ENCODE measurements at regions not wholly inside any gene's neighbourhood (a gene's known extent, or its start where the extent isn't known, plus 50 kb on each side); places are given as distances from the start of the nearest gene placed in this dataset.

GRCh38 chr5:126016256-126016655 lies 407.0 kb upstream of the GRAMD2B start:
- DNase-seq (ENCODE audit: low read depth in 1 of 2, low spot score in 1 of 2) = no peak
- POLR2A ChIA-PET = no interaction called here
- Histone ChIP-seq H3K9me3 (no peaks in the 10 kb centered on the region), H3K27ac (no peak overlapping the region), H3K4me2 (no peak overlapping the region), H3K4me1 (no peaks in the 10 kb centered on the region), H3K4me3 (no peak overlapping the region)
- WGBS (ENCODE audit: missing lambda C conversion rate) = 50% methylated on average over 1 of the region's 1 CpG
- TF ChIP-seq PHF8 (IDR thresholded peaks at IDR 0.05; ENCODE audit: borderline replicate concordance, low read depth) (no peak), FOSB (CRISPR knock-in tag; IDR thresholded peaks at IDR 0.05) (no peak), HDAC2 (IDR thresholded peaks at IDR 0.05) (no peak), SMC3 (IDR thresholded peaks at IDR 0.05) (no peak), JUNB (IDR thresholded peaks at IDR 0.05) (no peak), HOXB13 (CRISPR knock-in tag; IDR thresholded peaks at IDR 0.05; ENCODE audit: low read depth) (no peak), SREBF2 (IDR thresholded peaks at IDR 0.05) (no peak), HEYL (CRISPR knock-in tag; IDR thresholded peaks at IDR 0.05) (no peak), MYC (IDR thresholded peaks at IDR 0.05; ENCODE audit: borderline replicate concordance, low read length) (no peak), ELK1 (IDR thresholded peaks at IDR 0.05; ENCODE audit: low read depth, low read length) (no peak), NPAS2 (CRISPR knock-in tag; IDR thresholded peaks at IDR 0.05; ENCODE audit: borderline replicate concordance) (no peak)
- ATAC-seq = no peak
- CTCF ChIA-PET = no interaction called here
- FAIRE-seq = no peak

DNA sequence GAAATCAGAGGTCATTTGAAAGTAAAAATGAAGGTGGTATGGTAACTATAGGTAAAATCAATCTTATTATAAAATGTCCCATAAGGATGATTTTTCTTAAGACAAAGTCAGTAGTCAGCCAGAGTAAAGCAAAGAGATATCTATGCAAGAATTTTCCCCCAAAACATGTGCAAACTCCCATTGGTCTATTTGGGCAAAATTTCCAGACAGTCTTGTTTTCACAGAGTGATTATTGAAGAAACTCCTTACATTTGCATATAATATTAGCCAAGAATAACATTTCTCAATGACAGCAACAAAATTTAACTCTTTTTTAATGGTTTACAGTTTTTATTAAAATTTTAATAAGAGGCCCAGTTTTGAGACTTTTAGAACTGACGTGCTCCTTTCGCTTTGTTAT lies 406.1 kb upstream of the GRAMD2B start:
- TF ChIP-seq ESRRA (IDR thresholded peaks at IDR 0.05; ENCODE audit: borderline replicate concordance, low read length) = no peak
- no peak for TF ChIP-seq FOXS1 (CRISPR knock-in tag; IDR thresholded peaks at IDR 0.05)
- TF ChIP-seq TFCP2L1 (CRISPR knock-in tag; IDR thresholded peaks at IDR 0.05) = no peak
- TF ChIP-seq ZSCAN20 (CRISPR knock-in tag; IDR thresholded peaks at IDR 0.05) = no peak
- no peak for TF ChIP-seq RFX5 (IDR thresholded peaks at IDR 0.05)
- TF ChIP-seq NFE2L2 (conservative IDR thresholded peaks at IDR 0.05; ENCODE audit: low read length) = no peak
- TF ChIP-seq, protein P1, sequence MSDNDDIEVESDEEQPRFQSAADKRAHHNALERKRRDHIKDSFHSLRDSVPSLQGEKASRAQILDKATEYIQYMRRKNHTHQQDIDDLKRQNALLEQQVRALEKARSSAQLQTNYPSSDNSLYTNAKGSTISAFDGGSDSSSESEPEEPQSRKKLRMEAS (IDR thresholded peaks at IDR 0.05) = no peak
- TF ChIP-seq HMGXB4 (CRISPR knock-in tag; IDR thresholded peaks at IDR 0.05; ENCODE audit: borderline replicate concordance) = no peak
- no peak for TF ChIP-seq CHD4 (IDR thresholded peaks at IDR 0.05; ENCODE audit: borderline replicate concordance)
- no peak for TF ChIP-seq JUNB (IDR thresholded peaks at IDR 0.05)
- no peak for TF ChIP-seq JUN (IDR thresholded peaks at IDR 0.05)
- TF ChIP-seq, protein P2, sequence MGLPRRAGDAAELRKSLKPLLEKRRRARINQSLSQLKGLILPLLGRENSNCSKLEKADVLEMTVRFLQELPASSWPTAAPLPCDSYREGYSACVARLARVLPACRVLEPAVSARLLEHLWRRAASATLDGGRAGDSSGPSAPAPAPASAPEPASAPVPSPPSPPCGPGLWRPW (IDR thresholded peaks at IDR 0.05) = no peak
- no peak for TF ChIP-seq ZC3H11A (IDR thresholded peaks at IDR 0.05)
- no peak for TF ChIP-seq KDM1A (IDR thresholded peaks at IDR 0.05; ENCODE audit: low read depth)
- TF ChIP-seq EHMT2 (IDR thresholded peaks at IDR 0.05; ENCODE audit: low read depth) = no peak
- TF ChIP-seq CBX8 (IDR thresholded peaks at IDR 0.05) = no peak
- no peak for TF ChIP-seq USF2 (IDR thresholded peaks at IDR 0.05)
- no peak overlapping the region for H3K27ac ChIP-seq
- FAIRE-seq (no peak), ATAC-seq (no peak), DNase-seq (ENCODE audit: low read depth in 1 of 2, low spot score in 1 of 2) (no peak)
- no peak overlapping the region for H3K4me3 ChIP-seq
- H3K9me3 ChIP-seq = no peaks in the 10 kb centered on the region
- WGBS (ENCODE audit: missing lambda C conversion rate) = 86% methylated on average over 2 of the region's 2 CpGs
- H3K4me1 ChIP-seq = no peaks in the 10 kb centered on the region
- H3K4me2 ChIP-seq = no peak overlapping the region
- ChIA-PET CTCF (no interaction called here), POLR2A (no interaction called here)
